Upper lobe of right lung (tissue), 1 donor: ENCODE measurements at regions not wholly inside any gene's neighbourhood (a gene's known extent, or its start where the extent isn't known, plus 50 kb on each side); places are given as distances from the start of the nearest gene placed in this dataset.
"Not testable (repeated sequence)": the region's sequence is repeated elsewhere in the genome, so short reads cannot be mapped to it uniquely, and the experiment has no call there.

ENCODE experiments used
- ATAC-seq: fragments of 200-7000 bp; cut with Tn5 transposase; one replicate; pipeline ENCODE4 v1.9.1; 2020; ENCODE audit warnings: mild to moderate bottlenecking, moderate library complexity
- DNase-seq: peaks from one replicate; pipeline ENCODE4 v3.0.0-alpha.2; 2020
- H3K27ac ChIP-seq: fragments of 200-600 bp; one replicate; pipeline ENCODE4 v1.8.0; 2022
- H3K27me3 ChIP-seq: fragments of 200-600 bp; one replicate; pipeline ENCODE4 v1.8.0; 2022; ENCODE audit warnings: mild to moderate bottlenecking
- H3K36me3 ChIP-seq: fragments of 200-600 bp; one replicate; pipeline ENCODE4 v1.8.0; 2022
- H3K4me1 ChIP-seq: fragments of 200-600 bp; one replicate; pipeline ENCODE4 v1.8.0; 2022
- H3K4me3 ChIP-seq: fragments of 200-600 bp; one replicate; pipeline ENCODE4 v1.8.0; 2022; ENCODE audit warnings: mild to moderate bottlenecking
- H3K9me3 ChIP-seq: fragments of 200-600 bp; one replicate; pipeline ENCODE4 v1.8.0; 2022
- intact Hi-C: fragments of 100-400 bp; cut with DNase I; formaldehyde crosslinking; loops from one replicate; pipeline ENCODE4 v1.11.0; 2022
- TF ChIP-seq, protein P1 (sequence below): fragments of 200-600 bp; IDR thresholded peaks from one replicate; pipeline ENCODE4 v1.8.0; 2022; ENCODE audit warnings: antibody characterized with exemption
- donor health status: DM: no; HTN: yes; CAD: no; lungs with severe emphysema.

DNA sequence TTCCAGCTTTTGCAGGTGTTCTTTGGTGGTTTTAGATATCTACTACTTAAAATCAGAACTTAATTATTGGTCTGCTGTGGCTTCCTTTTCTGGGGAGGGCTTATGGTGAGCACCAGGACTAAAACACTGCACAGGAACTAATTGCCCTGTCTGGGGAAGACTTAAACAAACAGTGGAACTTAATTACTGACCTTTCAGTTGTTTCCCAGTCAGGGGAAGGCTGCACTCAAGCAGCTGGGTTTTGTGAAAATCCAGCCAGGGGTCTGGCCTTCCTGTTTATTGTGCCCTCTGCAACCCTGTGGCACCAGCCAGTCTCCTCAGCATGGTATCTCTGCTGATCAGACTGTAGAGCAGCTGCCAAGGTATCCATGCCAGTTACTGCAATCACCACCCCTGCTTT, 398.2 kb downstream of the ADCYAP1 start:
- DNase-seq (no peak), ATAC-seq (no peak)
- no peak overlapping the region for H3K27ac ChIP-seq
- no peaks in the 10 kb centered on the region for H3K9me3 ChIP-seq
- H3K36me3 ChIP-seq, result no peaks in the 10 kb centered on the region
- no peaks in the 10 kb centered on the region for H3K4me1 ChIP-seq
- no peak overlapping the region for H3K4me3 ChIP-seq
- intact Hi-C loops, result no loop called here
- TF ChIP-seq, protein P1, sequence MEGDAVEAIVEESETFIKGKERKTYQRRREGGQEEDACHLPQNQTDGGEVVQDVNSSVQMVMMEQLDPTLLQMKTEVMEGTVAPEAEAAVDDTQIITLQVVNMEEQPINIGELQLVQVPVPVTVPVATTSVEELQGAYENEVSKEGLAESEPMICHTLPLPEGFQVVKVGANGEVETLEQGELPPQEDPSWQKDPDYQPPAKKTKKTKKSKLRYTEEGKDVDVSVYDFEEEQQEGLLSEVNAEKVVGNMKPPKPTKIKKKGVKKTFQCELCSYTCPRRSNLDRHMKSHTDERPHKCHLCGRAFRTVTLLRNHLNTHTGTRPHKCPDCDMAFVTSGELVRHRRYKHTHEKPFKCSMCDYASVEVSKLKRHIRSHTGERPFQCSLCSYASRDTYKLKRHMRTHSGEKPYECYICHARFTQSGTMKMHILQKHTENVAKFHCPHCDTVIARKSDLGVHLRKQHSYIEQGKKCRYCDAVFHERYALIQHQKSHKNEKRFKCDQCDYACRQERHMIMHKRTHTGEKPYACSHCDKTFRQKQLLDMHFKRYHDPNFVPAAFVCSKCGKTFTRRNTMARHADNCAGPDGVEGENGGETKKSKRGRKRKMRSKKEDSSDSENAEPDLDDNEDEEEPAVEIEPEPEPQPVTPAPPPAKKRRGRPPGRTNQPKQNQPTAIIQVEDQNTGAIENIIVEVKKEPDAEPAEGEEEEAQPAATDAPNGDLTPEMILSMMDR, result no peak
- H3K27me3 ChIP-seq, result no peaks in the 10 kb centered on the region

DNA sequence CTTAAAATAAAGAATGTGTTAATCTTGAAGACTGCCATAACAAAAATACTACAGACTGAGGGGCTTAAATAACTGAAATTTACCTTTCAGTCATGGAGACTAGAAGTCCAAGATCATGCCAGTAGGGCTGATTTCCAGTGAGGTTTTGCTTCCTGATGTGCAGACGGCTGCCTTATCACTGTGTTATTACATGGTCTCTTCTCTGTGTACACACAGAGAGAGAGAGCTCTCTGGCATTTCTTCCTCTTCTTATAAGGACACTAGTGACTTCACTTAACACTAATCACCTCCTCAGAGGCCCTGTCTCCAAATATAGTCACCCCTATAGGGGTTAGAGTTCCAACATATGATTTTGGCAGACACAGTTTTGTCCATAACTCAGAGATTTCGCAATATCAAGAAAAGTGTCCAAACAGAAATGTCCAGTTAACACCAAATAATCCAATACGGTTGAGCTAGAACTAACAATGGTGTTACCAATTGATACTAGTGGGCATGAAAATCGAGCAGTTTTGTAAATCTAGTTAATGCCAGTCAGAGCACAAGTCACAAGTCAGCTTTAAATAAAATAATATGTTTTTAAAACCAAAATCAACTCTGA, 399.8 kb downstream of the ADCYAP1 start:
- H3K27ac ChIP-seq, result no peak overlapping the region
- TF ChIP-seq, protein P1, result no peak
- intact Hi-C loops, result no loop called here
- no peaks in the 10 kb centered on the region for H3K9me3 ChIP-seq
- no peaks in the 10 kb centered on the region for H3K36me3 ChIP-seq
- H3K4me1 ChIP-seq, result no peaks in the 10 kb centered on the region
- no peak for DNase-seq
- no peaks in the 10 kb centered on the region for H3K27me3 ChIP-seq
- H3K4me3 ChIP-seq, result no peak overlapping the region
- ATAC-seq, result no peak

DNA sequence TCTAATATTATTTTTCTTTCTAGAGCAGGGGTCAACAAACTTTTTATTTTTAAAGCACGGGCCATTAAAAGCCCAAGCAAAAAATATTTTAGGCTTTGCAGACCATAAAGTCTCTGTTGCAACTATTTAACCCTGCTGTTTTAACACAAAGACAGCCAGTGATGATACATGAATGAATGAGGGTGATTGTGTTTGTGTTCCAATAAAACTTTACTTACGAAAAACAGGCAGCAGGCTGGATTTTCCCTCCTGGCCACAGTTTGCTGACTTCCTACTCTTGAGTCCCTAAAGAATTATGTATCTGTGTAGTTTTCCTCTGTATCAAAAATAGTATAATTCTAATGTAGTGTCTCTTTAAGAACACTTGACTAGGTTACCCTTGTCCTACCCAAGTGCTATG, 402.0 kb downstream of the ADCYAP1 start:
- ATAC-seq, result no peak
- H3K27me3 ChIP-seq, result no peaks in the 10 kb centered on the region

DNA sequence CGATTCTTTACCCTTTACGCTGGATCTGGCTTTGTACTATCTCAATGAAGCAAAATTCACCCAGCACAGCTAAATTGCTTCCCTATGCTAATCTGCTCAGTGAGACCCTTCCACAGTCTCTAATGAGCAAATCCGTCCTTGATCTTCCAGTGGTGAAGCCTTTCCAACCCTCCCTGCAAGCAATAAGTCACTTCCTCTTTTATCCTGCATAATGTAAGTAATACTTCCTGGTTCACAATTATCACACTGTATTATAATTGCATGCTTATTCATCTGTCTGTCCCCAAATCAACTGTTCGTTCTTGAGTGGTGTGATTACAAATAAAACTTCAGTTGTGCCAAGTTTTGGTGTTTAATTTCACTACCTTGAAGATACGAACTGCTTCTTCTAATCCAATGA, 404.0 kb downstream of the ADCYAP1 start:
- no peak overlapping the region for H3K27ac ChIP-seq
- H3K9me3 ChIP-seq, result no peaks in the 10 kb centered on the region
- ATAC-seq (no peak), DNase-seq (no peak)
- H3K4me1 ChIP-seq, result no peaks in the 10 kb centered on the region
- TF ChIP-seq, protein P1, result no peak
- no peak overlapping the region for H3K4me3 ChIP-seq
- no peaks in the 10 kb centered on the region for H3K27me3 ChIP-seq
- intact Hi-C loops, result no loop called here
- H3K36me3 ChIP-seq, result no peaks in the 10 kb centered on the region

More for the DNA sequence above, 402.0 kb downstream of the ADCYAP1 start:
- intact Hi-C loops, result no loop called here
- Histone ChIP-seq H3K9me3 (no peaks in the 10 kb centered on the region), H3K4me1 (no peaks in the 10 kb centered on the region), H3K4me3 (no peak overlapping the region), H3K36me3 (no peaks in the 10 kb centered on the region), H3K27ac (no peak overlapping the region)
- no peak for DNase-seq
- TF ChIP-seq, protein P1, result no peak

DNA sequence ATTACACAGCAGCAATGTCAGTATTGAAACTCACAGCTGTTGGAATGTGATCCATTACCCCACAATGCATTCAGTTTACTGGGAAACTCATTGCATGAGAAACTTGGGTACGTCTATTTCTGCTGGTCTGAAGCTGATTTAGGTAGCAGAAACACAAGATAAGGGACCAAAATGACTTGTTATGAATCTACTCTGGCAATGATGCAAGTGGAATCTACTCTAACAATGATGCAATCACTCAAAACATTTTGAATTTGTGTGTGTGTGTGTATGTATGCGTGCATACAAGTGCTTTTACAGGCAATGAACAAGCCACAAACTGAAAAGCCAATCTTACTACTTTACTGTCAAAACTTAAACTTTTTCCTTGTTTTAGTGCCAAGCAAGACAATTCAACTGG, 406.7 kb downstream of the ADCYAP1 start:
- DNase-seq, result no peak
- H3K4me3 ChIP-seq, result no peak overlapping the region
- intact Hi-C loops, result no loop called here
- no peaks in the 10 kb centered on the region for H3K36me3 ChIP-seq
- no peaks in the 10 kb centered on the region for H3K4me1 ChIP-seq
- H3K27ac ChIP-seq, result no peak overlapping the region
- no peaks in the 10 kb centered on the region for H3K27me3 ChIP-seq
- TF ChIP-seq, protein P1, result no peak
- no peaks in the 10 kb centered on the region for H3K9me3 ChIP-seq
- no peak for ATAC-seq

DNA sequence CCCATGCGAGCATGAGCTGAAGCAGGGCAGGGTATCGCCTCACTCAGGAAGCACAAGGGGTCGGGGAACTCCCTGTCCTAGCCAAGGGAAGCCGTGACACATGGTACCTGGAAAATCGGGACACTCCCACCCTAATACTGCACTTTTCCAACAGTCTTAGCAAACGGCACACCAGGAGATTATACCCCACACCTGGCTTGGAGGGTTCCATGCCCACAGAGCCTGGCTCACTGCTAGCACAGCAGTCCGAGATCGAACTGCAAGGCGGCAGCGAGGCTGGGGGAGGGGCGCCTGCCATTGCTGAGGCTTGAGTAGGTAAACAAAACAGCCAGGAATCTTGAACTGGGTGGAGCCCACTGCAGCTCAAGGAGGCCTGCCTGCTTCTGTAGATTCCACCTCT, 430.7 kb downstream of the ADCYAP1 start:
- H3K4me1 ChIP-seq, intact Hi-C loops, H3K27me3 ChIP-seq, H3K36me3 ChIP-seq, H3K4me3 ChIP-seq, ATAC-seq, H3K27ac ChIP-seq, H3K9me3 ChIP-seq: not testable (repeated sequence)
- DNase-seq, result peak; percentile 52
